Loucy (cell line): ENCODE measurements at regions not wholly inside any gene's neighbourhood (a gene's known extent, or its start where the extent isn't known, plus 50 kb on each side); places are given as distances from the start of the nearest gene placed in this dataset.

Experiments
- H2AFZ ChIP-seq: fragments of 200-600 bp; sonication (generic); 2 replicates; pipeline ENCODE4 v1.6.0; 2016; ENCODE audit warnings: antibody characterized with exemption, mild to moderate bottlenecking, low read length, moderate library complexity
- H3F3A ChIP-seq: fragments of 200-600 bp; 2 replicates; pipeline ENCODE4 v1.6.0; 2016; ENCODE audit warnings: antibody characterized with exemption, low read depth, mild to moderate bottlenecking
- H3K27me3 ChIP-seq: fragments of 200-600 bp; sonication (generic); 2 replicates; pipeline ENCODE4 v1.6.1; 2014; ENCODE audit warnings: low read length, mild to moderate bottlenecking; ENCODE audit not compliant: insufficient read depth, poor library complexity, severe bottlenecking
- H3K36me3 ChIP-seq: fragments of 200-600 bp; sonication (generic); 2 replicates; pipeline ENCODE4 v1.6.1; 2016; ENCODE audit warnings: low read length; ENCODE audit not compliant: insufficient read depth
- H3K4me1 ChIP-seq: fragments of 200-600 bp; sonication (generic); 2 replicates; pipeline ENCODE4 v1.5.1; 2014; ENCODE audit warnings: low read length, mild to moderate bottlenecking; ENCODE audit not compliant: insufficient read depth, poor library complexity, severe bottlenecking
- H3K4me2 ChIP-seq: fragments of 200-600 bp; sonication (generic); 2 replicates; pipeline ENCODE4 v1.6.0; 2014; ENCODE audit warnings: antibody characterized with exemption, low read length, low read depth, mild to moderate bottlenecking; ENCODE audit not compliant: poor library complexity, severe bottlenecking
- H3K4me3 ChIP-seq: fragments of 200-600 bp; sonication (generic); 2 replicates; pipeline ENCODE4 v1.5.1; 2014; ENCODE audit warnings: low read length, mild to moderate bottlenecking, mixed read lengths; ENCODE audit not compliant: poor library complexity, severe bottlenecking
- H3K79me2 ChIP-seq: fragments of 200-600 bp; sonication (generic); 2 replicates; pipeline ENCODE4 v1.6.1; 2014; ENCODE audit warnings: low read length; ENCODE audit not compliant: insufficient read depth
- H3K9ac ChIP-seq: fragments of 200-600 bp; sonication (generic); 2 replicates; pipeline ENCODE4 v1.6.0; 2014; ENCODE audit warnings: mild to moderate bottlenecking, low read depth, low read length, moderate library complexity; ENCODE audit not compliant: poor library complexity, severe bottlenecking
- H3K9me2 ChIP-seq: fragments of 200-600 bp; sonication (generic); replicated peaks from 2 replicates; pipeline ENCODE4 v1.6.1; 2016; ENCODE audit warnings: low read depth, low read length, mixed read lengths
- H3K9me3 ChIP-seq: fragments of 200-600 bp; sonication (generic); 2 replicates; pipeline ENCODE4 v1.6.1; 2014; ENCODE audit warnings: mild to moderate bottlenecking, antibody characterized with exemption, low read length, low read depth; ENCODE audit not compliant: insufficient read depth
- H4K20me1 ChIP-seq: fragments of 200-600 bp; sonication (generic); 2 replicates; pipeline ENCODE4 v1.6.0; 2014; ENCODE audit warnings: antibody characterized with exemption, low read length, mild to moderate bottlenecking; ENCODE audit not compliant: insufficient read depth, poor library complexity, severe bottlenecking
- EZH2phosphoT487 ChIP-seq: fragments of 200-600 bp; IDR thresholded peaks from 2 replicates; pipeline ENCODE4 v1.6.1; 2018; ENCODE audit warnings: antibody characterized with exemption, mild to moderate bottlenecking, moderate library complexity, borderline replicate concordance
- TF ChIP-seq, protein P1 (sequence below): fragments of 200-600 bp; sonication (generic); conservative IDR thresholded peaks from 2 replicates; pipeline ENCODE4 v1.5.1; 2014; ENCODE audit warnings: mild to moderate bottlenecking, antibody characterized with exemption, low read length

DNA sequence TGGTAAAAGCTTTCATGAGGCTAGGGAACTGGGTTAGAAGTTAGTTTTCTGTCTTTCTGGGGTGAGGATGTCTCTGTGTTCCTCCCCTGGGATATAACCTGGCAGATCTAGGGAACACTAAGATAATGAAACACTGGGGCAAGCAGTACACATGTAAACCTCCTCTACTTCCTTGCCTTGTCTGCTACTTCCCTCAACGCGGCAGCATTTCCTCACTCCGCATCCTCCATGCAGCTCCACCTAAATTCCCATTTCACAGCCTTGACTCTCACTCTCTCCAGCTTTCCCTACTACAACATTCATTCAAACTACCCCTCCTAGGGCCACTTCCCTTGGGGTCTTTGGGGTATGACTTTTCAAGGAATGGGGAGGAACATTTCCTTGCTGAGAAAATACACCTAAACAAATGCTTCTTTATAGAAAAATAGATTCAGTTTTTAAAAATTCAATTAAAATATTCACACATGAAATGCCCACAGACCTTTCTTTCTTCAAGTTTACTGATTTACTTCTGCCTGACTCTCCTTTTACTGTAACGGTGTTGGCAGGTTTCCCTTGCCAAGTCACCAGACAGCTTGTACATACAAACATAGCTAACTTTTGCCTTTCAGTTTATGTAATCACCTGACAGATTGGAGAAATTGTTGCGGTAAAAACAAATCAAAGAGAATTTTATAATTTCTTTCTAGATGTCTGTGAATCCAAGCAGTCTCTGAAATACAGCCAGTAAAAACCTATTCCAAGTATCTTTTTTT is 90.1 kb downstream of the TNFSF18 start:
- Histone ChIP-seq H3K4me1 (peaks cover 33% of the 10 kb centered on the region), H2AFZ (no peak overlapping the region), H3K27me3 (no peaks in the 10 kb centered on the region), H3K79me2 (no peaks in the 10 kb centered on the region), H3K4me2 (no peak overlapping the region), H4K20me1 (no peaks in the 10 kb centered on the region), H3F3A (no peaks in the 10 kb centered on the region), H3K36me3 (no peaks in the 10 kb centered on the region), H3K9me2 (no peaks in the 10 kb centered on the region), H3K9me3 (no peaks in the 10 kb centered on the region), H3K9ac (no peak overlapping the region), H3K4me3 (no peak overlapping the region)
- TF ChIP-seq, protein P1, sequence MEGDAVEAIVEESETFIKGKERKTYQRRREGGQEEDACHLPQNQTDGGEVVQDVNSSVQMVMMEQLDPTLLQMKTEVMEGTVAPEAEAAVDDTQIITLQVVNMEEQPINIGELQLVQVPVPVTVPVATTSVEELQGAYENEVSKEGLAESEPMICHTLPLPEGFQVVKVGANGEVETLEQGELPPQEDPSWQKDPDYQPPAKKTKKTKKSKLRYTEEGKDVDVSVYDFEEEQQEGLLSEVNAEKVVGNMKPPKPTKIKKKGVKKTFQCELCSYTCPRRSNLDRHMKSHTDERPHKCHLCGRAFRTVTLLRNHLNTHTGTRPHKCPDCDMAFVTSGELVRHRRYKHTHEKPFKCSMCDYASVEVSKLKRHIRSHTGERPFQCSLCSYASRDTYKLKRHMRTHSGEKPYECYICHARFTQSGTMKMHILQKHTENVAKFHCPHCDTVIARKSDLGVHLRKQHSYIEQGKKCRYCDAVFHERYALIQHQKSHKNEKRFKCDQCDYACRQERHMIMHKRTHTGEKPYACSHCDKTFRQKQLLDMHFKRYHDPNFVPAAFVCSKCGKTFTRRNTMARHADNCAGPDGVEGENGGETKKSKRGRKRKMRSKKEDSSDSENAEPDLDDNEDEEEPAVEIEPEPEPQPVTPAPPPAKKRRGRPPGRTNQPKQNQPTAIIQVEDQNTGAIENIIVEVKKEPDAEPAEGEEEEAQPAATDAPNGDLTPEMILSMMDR = no peak
- TF ChIP-seq EZH2phosphoT487 = no peak

DNA sequence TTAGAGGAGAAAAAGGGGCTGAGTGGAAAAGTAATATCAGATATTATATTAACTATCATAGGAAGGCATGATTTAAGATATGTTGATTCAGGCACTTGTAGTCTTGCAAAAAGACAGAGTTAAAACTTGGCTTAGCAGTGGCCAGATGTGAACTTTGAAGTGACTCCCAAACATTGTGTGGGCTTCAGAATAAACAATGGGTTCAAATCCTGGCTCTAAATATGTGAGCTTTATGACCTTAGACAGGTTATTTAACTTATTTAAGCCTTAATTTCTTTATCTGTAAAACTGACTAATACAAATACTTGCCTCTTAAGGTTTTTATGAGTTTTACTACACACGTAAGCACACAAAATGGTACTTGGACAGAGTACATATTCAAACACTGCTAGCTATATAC is 85.9 kb downstream of the TNFSF18 start:
- Histone ChIP-seq H3K27me3 (no peaks in the 10 kb centered on the region), H3K36me3 (no peaks in the 10 kb centered on the region), H3K9ac (no peak overlapping the region), H3F3A (no peaks in the 10 kb centered on the region), H3K9me3 (no peaks in the 10 kb centered on the region), H3K9me2 (no peaks in the 10 kb centered on the region), H3K4me1 (peaks cover 14% of the 10 kb centered on the region), H3K4me2 (no peak overlapping the region), H3K79me2 (no peaks in the 10 kb centered on the region), H3K4me3 (no peak overlapping the region), H4K20me1 (no peaks in the 10 kb centered on the region), H2AFZ (no peak overlapping the region)
- TF ChIP-seq, protein P1 = no peak
- no peak for TF ChIP-seq EZH2phosphoT487

DNA sequence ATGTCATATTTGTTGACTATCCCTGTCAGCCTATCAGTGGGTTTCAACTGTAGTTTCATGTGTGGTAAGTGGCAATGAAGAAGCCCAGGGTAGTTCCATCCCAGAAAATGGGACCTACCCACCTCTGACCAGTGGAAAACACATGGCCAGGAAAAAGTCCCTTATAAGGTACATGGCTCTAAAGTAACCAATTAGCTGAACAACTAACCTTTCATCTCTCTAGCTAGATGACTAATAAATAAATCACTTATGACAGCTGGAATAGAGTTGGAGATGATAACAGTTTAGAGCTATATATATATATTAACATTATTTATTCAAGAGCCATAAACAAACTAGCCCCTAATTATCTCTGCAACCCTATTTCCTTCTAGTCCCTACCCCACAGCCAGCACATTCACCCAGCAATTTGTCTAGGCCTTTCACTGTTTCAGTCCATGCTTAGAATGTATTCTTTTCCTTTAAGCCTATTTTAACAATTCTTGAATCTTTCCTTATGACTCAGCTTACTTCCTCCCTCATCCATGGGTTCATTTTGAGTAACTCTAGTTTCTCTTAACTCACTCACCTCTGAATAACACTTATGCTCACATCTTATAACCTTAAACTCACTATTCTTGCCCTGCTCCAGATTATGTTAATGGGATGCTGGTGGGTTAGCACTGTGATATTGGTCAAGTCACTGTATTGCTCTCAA is 83.7 kb downstream of the TNFSF18 start:
- Histone ChIP-seq H3K79me2 (no peaks in the 10 kb centered on the region), H3K4me1 (peaks cover 10% of the 10 kb centered on the region), H3K9me2 (no peaks in the 10 kb centered on the region), H3K9ac (no peak overlapping the region), H3F3A (no peaks in the 10 kb centered on the region), H3K4me3 (no peak overlapping the region), H3K36me3 (no peaks in the 10 kb centered on the region), H3K9me3 (no peaks in the 10 kb centered on the region), H3K27me3 (no peaks in the 10 kb centered on the region), H2AFZ (no peak overlapping the region), H4K20me1 (no peaks in the 10 kb centered on the region), H3K4me2 (no peak overlapping the region)
- TF ChIP-seq, protein P1 = no peak
- no peak for TF ChIP-seq EZH2phosphoT487
